T-helper 1 cell (primary cell): ENCODE measurements at regions not wholly inside any gene's neighbourhood (a gene's known extent, or its start where the extent isn't known, plus 50 kb on each side); places are given as distances from the start of the nearest gene placed in this dataset.

ENCODE experiments used
- DNase-seq, 5 donors: peaks; one replicate each; pipeline ENCODE4 v3.0.0-alpha.2; 2012 to 2020

DNA sequence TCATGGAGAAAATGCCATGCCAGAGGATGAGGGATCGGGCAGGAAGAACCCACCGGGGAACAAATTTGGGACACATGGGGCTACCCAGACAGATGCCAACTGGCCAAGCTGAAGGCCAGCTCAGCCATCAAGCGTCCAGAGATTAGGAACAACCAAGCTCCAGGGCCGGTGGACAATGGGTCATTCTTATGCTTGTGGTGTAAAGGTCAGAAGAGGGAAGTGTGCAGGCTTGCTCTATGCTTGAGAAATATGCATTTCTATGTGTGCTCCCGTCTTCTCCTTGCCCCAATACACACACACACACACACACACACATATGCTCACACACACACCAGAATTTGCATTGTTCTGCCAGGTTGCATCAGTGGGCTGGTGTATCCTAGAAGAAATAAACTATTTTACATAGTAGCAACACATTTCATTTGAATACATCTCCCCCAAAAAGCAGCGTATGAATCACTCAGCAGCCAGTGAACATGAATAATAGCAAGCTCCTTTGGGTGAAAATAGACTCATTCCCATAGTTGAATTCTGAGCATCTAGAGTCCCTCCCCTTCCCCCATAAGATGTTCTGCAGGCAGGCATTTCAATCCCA lies 201.9 kb upstream of the PPARGC1A start:
- no peak for DNase-seq

DNA sequence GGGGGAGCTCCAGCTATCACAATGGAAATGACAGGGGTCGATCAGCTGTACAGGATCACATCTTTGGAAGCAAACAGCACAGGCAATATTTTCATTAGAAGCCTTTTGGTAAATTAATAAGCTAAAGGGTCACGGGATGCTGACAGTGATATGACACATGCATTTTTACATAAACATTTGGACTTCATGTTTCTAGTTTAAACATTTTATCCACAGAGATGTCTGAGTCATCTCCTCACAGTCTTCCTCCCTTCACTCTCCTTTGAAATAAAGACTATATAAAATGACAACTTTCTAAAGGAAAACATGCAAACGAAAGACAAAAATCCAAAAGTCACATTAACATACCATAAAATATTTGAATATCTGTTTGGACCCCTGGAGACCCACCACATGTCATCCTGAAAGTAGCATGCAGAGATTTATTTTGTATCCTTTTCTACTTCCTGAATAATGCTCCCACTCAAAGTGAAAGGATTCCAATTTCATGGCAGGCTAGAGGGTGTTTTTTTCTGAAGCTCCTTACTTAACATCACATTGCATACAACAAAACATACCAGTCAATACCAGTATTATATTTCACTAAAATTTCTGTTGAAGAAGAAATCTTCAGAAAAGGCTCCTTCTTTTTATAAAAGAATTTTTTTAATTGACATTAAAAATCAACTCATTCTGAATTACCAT lies 200.1 kb upstream of the PPARGC1A start:
- DNase-seq = no peak

DNA sequence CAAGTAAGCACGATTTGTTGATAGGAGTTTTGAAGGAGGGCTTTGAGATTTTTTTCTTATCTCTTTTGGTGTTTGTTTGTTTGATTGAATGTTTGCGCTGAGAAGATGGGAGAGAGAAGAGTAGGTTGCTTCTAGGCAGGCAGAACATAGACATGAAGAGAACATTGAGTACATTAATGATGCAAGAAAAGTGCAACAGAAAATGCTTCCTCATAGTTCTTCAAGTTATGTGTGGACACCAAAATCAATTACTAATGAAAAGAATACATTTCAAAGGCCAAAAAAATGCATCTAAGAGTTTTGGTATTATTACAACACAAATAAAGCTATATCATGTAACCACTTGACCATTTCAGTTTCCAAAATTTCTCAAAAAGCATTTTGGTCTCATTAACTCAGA lies 191.0 kb upstream of the PPARGC1A start:
- DNase-seq = no peak

DNA sequence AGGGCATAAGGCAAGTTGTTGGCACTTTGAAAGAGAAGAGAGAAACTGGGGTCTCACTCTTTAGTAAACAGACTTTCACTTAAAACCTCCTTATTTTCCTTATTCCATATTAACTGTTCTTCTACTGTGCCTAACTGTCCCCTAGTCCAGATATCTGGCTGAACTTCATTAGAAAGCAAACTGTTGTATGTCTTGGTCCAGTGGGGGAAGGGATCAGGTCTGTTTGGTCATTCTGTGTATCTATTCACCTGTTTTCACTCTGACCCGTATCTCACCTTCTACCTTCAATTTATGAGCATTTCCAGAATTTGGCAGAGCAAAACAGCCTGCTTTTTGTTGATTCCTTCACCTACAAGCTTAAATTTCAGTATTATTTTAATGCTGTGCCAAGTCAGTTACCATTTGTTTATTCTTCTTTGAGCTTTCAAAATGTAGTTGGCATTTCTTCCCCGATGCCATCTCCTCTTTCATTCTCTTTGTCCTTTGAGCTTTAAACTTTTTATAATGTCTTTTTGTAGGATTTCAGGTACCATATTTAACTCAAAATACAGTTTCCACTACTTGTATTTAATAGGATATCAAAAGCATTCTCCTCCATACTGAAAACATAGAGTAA lies 188.6 kb upstream of the PPARGC1A start:
- no peak for DNase-seq

DNA sequence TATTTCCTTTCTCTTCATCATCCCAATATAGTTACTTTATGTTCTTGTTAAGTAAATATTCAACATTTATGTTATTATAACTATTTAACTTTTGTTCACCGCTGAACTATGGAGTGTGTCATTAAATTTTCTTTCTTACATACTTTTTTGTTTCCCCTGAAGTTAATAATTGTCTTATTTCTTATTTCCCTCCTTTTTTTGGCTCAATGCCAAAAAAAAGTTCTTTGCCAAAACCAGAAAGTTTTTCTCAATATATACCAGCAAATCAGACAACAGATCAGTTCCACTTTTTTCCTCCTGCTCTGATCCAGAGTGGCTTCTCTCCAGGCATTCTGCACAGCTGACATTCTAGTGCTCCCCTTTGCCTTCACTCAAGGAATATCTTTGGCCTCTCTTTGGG lies 187.0 kb upstream of the PPARGC1A start:
- no peak for DNase-seq

DNA sequence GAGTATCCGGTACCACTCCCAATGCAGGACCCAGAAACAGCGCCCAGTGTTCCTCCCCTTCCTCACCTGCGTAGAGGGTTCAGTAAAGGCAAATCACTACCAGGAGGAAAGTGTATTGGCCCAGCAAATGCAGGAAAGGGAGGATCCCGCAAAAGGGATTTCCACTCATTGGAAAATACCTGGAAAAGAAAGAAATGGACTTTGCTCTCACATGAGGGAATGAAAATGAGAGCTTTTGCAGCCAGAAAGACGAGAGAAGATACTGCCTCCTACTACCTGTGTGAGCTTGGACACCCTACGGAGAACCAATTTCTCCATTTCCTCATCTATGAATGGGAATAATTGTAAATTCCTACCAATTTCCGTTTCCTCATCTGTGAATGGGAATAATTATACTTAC lies 184.1 kb upstream of the PPARGC1A start:
- no peak for DNase-seq

DNA sequence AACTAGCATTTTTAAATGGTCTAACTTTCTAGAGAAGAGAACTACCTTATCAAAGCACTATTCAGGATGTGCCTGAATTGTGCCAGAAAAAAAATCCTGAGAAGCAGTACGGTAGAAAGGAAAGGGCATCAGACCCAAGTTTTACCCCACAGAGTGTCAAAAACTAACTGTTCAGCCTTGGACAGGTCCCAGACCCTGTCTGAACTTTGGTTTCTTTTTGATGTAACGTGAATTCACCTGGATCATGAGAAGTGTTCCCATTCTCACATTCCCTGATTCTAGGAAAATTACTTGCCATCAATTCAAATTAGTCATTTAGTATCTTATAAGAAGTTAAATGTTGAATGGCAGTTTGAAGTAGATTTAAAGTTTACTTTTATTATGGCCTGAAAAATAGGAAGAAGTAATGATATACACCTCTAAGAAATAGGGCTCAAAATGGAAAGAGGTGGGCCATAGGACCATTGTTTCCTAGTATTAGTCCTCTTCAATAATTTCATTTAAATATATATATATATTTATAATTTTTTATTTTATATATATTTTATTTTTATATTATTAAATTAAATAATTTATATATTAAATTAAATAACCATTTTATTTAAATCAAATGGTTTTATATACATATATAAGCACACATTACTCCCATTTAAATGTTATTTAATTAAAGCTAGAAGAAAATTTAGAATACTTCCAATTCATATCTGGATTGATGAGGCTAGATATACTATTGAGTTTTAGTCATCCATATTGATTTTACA lies 181.9 kb upstream of the PPARGC1A start:
- DNase-seq = no peak

DNA sequence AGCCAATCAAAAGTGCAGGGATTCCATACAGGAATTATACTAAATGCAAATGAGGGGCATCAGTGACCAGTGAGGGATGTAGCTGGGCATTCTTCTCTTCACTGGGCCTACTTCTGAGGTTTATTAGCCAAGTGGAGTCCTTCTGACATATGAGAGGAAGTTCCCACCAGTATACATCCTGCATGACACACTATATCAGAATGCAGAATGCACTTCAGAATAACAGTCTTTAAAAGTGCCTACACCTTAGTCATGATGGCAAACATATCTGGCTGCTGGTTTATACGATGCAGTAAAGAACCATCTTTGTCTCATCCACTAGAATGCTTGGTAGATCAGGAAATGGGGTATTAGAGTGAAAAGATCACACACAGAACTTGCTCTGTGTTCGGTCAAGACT lies 180.3 kb upstream of the PPARGC1A start:
- no peak for DNase-seq

DNA sequence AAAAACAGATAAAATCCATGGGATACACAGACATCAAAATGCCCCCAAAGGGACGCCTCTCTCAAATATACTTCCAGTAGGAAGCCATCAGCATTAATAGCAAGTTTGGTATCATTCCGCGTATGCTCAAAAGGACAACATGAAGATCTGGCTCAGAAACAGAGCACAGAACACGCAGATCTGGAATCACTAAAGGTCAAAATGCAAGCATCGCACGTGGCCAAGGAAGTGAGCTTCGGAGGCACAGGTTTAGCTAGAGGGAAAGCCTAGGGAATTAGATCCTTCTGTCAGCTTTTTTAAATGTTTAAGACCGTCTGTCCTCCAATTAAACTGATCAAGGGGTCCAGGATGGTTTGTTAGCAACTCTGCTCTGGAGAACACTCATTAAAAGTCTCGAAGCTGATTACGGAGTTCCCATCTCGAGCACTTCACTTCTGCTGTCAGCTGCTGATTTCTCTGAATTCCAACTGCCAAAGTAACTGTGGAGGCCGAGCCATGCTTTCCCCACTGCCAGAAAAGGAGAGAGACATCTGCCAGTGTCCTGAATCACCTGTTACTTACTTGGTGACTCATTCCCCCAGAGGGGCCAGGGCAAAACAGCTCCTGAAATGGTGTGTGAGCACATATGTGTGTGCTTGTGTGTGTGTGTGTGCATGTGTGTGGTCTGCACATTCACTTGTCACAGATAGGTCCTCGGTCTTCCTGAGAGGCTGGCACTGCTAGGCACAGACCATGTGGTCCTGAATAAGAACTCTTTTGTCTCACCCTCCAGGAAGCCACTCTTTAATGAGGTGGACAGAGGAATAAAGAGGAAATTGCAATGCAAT lies 177.7 kb upstream of the PPARGC1A start:
- no peak for DNase-seq

DNA sequence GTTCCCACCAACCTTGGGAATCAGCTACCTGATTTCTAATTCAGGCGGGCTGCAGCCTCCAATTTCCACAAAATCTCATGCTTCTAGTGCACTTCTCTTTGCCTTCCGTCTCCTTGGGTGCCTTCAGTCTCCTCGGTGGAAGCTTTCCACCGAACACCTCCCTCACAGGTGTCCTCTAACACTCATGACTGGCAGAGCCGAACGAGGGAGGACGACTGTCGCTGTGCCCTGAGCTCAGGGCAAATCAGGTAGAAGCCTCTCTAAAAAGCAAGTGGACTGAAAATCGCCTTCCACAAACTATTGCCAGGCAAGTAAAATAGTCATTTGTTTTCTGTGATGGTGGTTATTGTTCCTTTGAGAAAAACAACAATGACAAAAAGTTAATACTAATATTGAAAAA lies 176.1 kb upstream of the PPARGC1A start:
- no peak for DNase-seq

DNA sequence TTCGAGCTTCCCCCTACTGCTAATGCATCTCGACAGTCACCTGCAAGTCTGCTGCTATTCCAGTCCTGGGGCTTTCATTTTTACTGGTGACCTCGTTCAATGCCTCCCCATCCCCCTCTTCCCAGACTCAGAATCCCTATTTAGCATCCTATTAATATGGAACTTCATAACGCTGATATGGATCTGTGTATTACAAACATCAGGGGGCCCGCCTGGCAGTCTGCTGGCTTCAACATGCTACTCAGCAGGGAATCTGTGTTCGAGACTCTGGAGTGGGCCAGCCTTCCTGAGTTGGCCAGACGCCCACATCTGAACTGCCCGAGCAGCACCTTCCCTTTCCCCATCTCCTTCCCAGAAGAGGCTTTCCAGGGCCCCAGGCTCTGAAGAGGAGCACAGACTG lies 173.9 kb upstream of the PPARGC1A start:
- no peak for DNase-seq

DNA sequence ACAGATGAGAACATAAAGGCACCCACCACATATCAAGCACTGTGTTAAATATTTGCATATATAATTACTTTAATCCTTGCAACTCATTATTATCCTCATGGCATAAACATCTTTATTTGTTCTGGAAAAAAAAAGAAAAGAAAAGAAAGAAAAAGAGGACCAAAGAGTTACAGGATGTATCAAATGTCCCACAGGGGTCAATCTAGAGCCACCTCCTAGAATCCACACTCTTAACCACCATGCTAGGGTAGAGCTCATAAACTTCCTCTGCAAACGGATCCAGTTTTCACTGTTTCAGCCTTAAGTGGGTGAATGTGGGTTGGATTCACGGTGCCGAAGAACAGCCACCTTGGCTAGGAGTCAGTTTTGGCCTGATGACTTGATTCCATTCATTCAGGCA lies 171.1 kb upstream of the PPARGC1A start:
- no peak for DNase-seq

DNA sequence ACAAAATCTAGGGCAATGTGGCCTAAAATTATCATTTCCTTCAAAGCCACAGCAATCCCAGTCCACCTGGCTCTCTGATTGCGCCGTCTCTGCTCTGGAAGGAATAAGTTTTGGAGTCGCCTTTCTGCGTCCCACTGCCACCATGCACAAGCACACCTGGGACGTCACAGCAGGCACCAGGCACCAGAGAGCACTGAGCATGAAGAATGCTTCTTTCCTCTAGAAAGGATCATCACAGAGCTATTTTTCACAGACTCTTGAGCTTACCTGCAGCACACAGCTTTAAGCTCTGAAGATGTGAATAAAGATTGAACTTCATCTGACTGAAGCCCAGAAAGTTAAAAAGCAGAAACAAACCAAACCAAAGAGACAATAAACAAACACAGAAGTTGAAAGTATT lies 170.0 kb upstream of the PPARGC1A start:
- DNase-seq = no peak

DNA sequence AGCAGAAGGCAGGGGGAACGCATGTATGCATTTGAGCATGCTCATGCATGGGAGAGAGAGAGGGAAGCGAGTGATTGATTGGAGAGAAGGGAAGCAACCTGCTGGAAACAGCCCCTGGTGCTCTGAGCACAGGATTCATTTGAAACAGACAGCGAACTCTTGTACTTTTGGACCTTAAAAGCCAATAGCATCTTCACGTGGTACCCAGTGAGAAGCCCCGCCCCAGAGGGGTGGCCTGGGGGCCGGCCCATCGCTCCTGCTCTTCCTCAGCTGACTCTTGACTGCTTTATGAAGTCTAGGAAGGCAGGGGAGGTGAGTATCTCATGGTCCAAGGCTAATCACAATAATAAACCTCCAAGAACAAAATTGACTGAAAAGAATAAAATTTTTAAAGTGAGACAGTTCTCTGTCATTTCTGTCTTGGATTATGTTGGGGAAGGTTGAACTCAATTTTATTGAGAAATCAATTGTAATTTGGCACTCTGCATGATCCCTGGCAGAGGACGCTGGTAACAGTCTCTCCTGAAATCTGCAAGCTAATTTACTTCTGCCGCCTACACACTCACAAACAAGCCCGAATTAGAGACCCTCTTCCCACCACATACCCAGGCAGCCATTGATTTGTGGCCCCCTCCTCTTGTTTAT lies 168.2 kb upstream of the PPARGC1A start:
- no peak for DNase-seq

DNA sequence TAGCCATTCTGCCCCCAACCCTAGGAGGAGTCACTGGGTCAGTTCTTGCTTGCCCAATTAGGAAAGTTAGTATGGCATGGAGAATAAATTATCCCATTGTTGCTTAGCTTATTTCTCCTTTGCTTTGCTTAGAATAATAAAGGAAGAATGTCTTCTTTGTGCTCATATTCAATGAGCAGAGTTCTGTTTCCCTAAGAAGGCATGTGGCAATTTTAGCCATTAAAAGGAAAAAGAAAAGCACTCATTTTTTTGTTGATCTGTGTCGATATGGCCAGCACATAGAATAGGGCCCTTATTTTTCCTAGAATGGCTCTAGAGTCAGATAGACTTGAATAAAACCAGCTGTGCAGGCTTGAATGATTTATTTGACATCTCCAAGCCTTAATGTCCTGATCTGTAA lies 166.4 kb upstream of the PPARGC1A start:
- no peak for DNase-seq

DNA sequence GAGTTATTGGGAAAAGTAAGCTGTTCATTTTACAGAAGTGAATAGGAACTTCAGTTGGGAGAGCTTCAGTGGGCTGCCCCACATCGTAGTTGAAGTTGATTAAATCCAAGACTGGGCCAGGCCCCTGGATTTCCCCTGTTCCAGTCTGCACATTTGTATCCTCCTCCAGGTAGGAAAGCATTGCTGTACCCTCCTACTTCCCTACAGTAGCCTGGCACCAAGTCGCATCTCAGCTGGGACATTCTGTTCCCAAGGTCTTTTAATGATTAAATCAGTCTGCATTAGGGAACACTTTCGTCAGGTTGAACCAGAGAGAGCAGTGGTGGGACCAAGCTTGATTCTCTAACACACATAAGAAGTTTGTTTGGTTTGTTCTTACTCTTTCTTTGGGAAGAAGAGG lies 165.8 kb upstream of the PPARGC1A start:
- no peak for DNase-seq

DNA sequence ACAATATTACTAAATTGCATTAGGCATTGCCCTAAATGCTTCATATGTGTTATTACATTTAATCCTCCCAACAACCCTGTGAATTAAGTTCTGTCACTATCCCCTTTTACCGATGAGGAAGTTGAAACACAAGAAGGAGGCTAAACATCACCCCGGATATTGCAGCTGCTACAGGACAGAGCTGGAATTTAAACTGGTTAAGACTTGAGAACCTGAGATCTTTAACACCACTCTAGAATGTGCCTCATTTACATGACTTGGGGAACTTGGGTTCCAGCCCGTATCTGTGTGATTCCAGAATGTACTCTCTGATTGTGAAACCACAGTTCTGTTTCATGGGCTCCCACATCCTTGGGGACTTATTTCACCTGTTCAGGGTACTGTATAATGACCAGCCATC lies 165.1 kb upstream of the PPARGC1A start:
- no peak for DNase-seq

DNA sequence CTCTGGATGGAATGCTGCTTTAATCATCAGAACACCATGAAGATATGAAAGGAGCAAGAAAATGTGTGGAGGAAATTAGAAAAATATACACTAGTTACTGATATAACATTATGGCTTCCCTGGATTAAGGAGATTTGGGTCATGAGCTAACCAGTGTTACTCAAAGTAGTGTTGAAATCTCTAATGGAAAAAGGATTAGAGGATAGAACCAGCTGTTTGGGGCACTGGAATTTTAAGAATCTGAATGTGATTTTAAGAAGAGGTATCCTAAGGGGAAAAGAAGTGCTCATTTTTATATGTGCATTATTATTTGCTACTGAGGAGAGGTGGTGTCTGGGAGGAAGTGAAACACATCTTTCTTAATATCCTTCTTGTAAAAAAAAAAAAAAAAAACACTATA lies 164.1 kb upstream of the PPARGC1A start:
- no peak for DNase-seq

DNA sequence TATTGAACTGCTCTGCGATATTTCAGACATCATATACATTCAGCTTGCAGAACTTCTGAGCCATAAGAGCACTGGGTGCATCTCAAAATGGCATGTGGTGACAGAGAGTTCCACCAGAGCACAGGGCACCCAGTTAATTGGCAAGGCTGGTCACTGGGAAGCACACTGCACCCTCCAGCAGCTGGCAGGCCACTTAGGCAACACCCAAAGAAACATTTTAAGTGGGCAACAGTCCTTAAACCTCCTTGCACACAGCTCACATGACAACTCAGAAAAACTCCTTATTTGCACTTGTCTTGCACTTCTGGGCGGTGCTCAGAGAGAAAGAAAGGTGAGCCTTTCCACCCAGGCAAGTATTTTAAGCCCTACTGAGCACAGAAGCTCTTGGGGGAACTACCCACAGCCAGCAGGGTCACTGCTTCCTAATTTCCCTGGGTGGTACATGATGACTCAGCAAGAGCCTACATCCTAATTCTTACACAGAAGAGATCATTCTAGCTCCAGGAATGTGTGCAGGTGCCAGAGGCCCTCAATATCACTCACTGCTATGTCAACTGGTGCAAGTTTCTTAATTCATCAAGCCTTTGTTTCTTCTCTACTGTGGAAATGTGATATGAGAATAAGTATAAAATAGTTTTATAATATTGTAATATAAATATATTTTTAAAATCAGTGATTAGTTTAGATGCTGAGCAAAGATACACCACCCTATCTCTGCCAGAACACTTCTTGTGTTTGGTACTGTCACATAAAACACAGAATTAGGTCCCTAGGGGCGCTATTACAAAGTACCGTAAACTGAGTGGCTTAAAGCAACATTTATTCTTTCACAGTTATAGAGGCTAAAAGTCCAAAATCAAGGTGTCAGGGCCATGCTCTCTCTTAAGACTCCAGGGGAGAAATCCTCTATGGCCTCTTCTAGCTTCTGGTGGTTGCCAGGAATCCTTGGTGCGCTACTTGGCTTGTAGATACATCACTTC lies 155.1 kb upstream of the PPARGC1A start:
- no peak for DNase-seq

DNA sequence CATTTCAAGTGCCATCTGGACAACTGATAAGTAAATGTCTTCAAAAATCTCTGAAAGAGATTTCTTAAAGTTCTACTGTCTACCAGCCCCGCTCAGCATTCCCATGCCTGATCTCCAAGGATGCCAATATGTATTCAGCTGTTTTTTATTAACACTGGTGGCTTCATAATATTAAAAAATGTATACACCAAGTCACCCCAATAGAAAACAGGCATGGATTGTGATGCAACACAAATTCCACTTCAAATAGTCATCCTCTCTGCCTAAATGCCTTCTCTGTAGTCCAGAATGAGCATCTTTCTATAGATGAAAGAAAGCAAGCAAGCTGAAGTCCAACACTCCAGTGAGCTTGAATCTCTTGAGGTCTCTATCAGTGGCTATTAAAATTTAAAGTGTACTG lies 152.2 kb upstream of the PPARGC1A start:
- no peak for DNase-seq

DNA sequence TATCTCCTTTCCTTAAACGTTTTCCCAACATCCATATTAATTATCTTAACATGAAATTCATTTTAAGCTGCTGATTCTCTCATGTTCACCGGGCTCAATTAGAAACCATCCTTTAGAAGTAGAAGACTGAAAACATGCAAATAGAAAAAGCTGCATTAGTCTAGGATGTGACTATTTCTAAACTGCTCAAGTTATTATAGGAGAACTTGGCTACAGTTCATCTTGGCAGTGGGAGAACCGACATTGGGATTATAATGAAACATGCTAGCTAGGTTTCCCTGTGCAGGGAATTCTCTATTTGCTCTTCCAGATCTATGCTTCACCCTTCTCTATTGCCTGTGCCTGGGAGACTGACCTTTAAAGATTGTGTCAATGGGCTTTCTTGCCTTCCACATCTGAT lies 151.0 kb upstream of the PPARGC1A start:
- no peak for DNase-seq
